GM19023 (cell line): ENCODE measurements at regions not wholly inside any gene's neighbourhood (a gene's known extent, or its start where the extent isn't known, plus 50 kb on each side); places are given as distances from the start of the nearest gene placed in this dataset.

Experiments
- ATAC-seq: cut with Tn5 transposase; IDR thresholded peaks from one replicate; pipeline ENCODE4 v1.9.1; 2021; ENCODE audit warnings: mild to moderate bottlenecking, moderate library complexity; ENCODE audit not compliant: unreplicated experiment

GRCh38 chr12:13769966-13770365, 211.4 kb downstream of the GRIN2B start:
- ATAC-seq = no peak

- no peak for ATAC-seq
These were observed 212.1 kb downstream of the GRIN2B start for GRCh38 chr12:13769273-13769672.

GRCh38 chr12:13764748-13765147, 216.7 kb downstream of the GRIN2B start:
- ATAC-seq = no peak

GRCh38 chr12:13749389-13749788, 232.0 kb downstream of the GRIN2B start:
- ATAC-seq = no peak

GRCh38 chr12:13745111-13745860, 236.1 kb downstream of the GRIN2B start:
- no peak for ATAC-seq

- ATAC-seq = no peak
These were observed 236.8 kb downstream of the GRIN2B start for GRCh38 chr12:13744561-13744960.

GRCh38 chr12:13740149-13740545, 241.3 kb downstream of the GRIN2B start:
- ATAC-seq = no peak

- ATAC-seq = no peak
These were observed 245.7 kb downstream of the GRIN2B start for GRCh38 chr12:13735734-13736133.

- ATAC-seq = no peak
These were observed 246.7 kb downstream of the GRIN2B start for GRCh38 chr12:13734584-13735152.

- no peak for ATAC-seq
These were observed 253.7 kb downstream of the GRIN2B start for GRCh38 chr12:13727707-13728195.

- ATAC-seq = no peak
These were observed 256.4 kb downstream of the GRIN2B start for GRCh38 chr12:13725049-13725448.

GRCh38 chr12:13724136-13724535, 257.3 kb downstream of the GRIN2B start:
- no peak for ATAC-seq

- no peak for ATAC-seq
These were observed 261.4 kb downstream of the GRIN2B start for GRCh38 chr12:13719986-13720385.

GRCh38 chr12:13718271-13718670, 263.1 kb downstream of the GRIN2B start:
- ATAC-seq = no peak

GRCh38 chr12:13716119-13716518, 265.3 kb downstream of the GRIN2B start:
- ATAC-seq = no peak

GRCh38 chr12:13713556-13714410, 267.6 kb downstream of the GRIN2B start:
- ATAC-seq = no peak

- no peak for ATAC-seq
These were observed 273.6 kb downstream of the GRIN2B start for GRCh38 chr12:13707829-13708228.

- ATAC-seq = no peak
These were observed 279.0 kb downstream of the GRIN2B start for GRCh38 chr12:13702381-13702780.

GRCh38 chr12:13701502-13701901, 279.9 kb downstream of the GRIN2B start:
- ATAC-seq = no peak

GRCh38 chr12:13697973-13698372, 283.4 kb downstream of the GRIN2B start:
- ATAC-seq = no peak

GRCh38 chr12:13695781-13696180, 285.6 kb downstream of the GRIN2B start:
- ATAC-seq = no peak

- ATAC-seq = no peak
These were observed 289.1 kb downstream of the GRIN2B start for GRCh38 chr12:13692332-13692731.
